Calu3 (cell line): ENCODE measurements at regions not wholly inside any gene's neighbourhood (a gene's known extent, or its start where the extent isn't known, plus 50 kb on each side); places are given as distances from the start of the nearest gene placed in this dataset.

ENCODE experiments used
- BruUV-seq: library from RNA; stranded (reverse); fragments of 400-500 nt; replicated peaks from 2 replicates; lab custom pipeline; 2021; lab: Mats Ljungman, UMichigan
- CTCF ChIA-PET: fragments of 300-600 bp; sonication (Branson Sonifier 250); formaldehyde crosslinking; loops from one replicate; lab custom pipeline; 2022; ENCODE audit warnings: antibody characterized with exemption; lab: Charles Lee
- DNase-seq: peaks from one replicate; pipeline ENCODE4 v3.0.0; 2022
- H3K27ac Mint-ChIP-seq: one replicate; pipeline ENCODE4 v1.8.0; 2022; ENCODE audit warnings: mixed read lengths; ENCODE audit not compliant: unreplicated experiment
- H3K27me3 Mint-ChIP-seq: one replicate; pipeline ENCODE4 v1.8.0; 2022; ENCODE audit warnings: mixed read lengths; ENCODE audit not compliant: unreplicated experiment
- H3K36me3 Mint-ChIP-seq: one replicate; pipeline ENCODE4 v1.8.0; 2022; ENCODE audit warnings: mild to moderate bottlenecking, moderate library complexity, mixed read lengths; ENCODE audit not compliant: insufficient read depth, unreplicated experiment
- H3K4me1 Mint-ChIP-seq: one replicate; pipeline ENCODE4 v1.8.0; 2022; ENCODE audit warnings: mild to moderate bottlenecking, low read depth, mixed read lengths; ENCODE audit not compliant: unreplicated experiment
- H3K4me3 Mint-ChIP-seq: one replicate; pipeline ENCODE4 v1.8.0; 2022; ENCODE audit warnings: mild to moderate bottlenecking, low read depth, moderate library complexity, mixed read lengths; ENCODE audit not compliant: unreplicated experiment
- H3K9me3 Mint-ChIP-seq: one replicate; pipeline ENCODE4 v1.8.0; 2022; ENCODE audit warnings: low read depth, mixed read lengths; ENCODE audit not compliant: unreplicated experiment
- CTCF ChIP-seq: fragments of 200-600 bp; IDR thresholded peaks from one replicate; pipeline ENCODE4 v1.8.0; 2022; ENCODE audit warnings: antibody characterized with exemption; ENCODE audit not compliant: unreplicated experiment
- intact Hi-C: fragments of 100-400 bp; cut with micrococcal nuclease; formaldehyde crosslinking; loops from one replicate; pipeline ENCODE4 v1.10.0; 2022; ENCODE audit not compliant: unreplicated experiment

DNA sequence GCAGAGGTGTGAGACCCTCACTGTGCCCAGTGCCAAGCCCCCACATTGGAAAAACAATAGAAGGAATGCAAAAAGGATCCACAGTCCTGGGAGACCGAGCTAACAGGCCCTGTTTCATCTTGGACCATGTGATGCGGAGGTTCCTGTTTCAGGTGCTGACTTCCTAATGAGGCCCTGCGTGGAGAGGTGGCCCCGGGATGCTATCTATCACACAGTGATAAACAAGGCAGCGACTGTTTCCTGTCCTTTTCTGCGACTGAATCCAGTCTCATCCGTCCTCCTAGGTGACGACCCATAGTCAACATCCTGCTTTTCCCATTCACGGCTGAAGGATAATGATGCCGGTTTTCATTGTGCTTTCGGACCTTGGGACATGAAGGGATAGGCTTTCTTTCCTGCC, 56.4 kb upstream of the BOD1 start:
- Mint-ChIP-seq H3K4me1 (no peaks in the 10 kb centered on the region), H3K27me3 (peaks cover 26% of the 10 kb centered on the region), H3K36me3 (peaks cover 5% of the 10 kb centered on the region), H3K4me3 (no peak overlapping the region), H3K27ac (no peak overlapping the region), H3K9me3 (peaks cover 2% of the 10 kb centered on the region)
- no TSS peak for BruUV-seq
- no peak for DNase-seq
- no peak for TF ChIP-seq CTCF
- CTCF ChIA-PET = no interaction called here
- intact Hi-C loops = no loop called here

- no TSS peak for BruUV-seq
- Mint-ChIP-seq H3K36me3 (peaks cover 5% of the 10 kb centered on the region), H3K4me3 (no peak overlapping the region), H3K27me3 (peaks cover 20% of the 10 kb centered on the region), H3K9me3 (no peaks in the 10 kb centered on the region), H3K4me1 (no peaks in the 10 kb centered on the region), H3K27ac (no peak overlapping the region)
- no peak for DNase-seq
- no peak for TF ChIP-seq CTCF
- CTCF ChIA-PET = no interaction called here
- intact Hi-C loops = no loop called here
Observed at GRCh38 chr5:173673295-173674101, 57.0 kb upstream of the BOD1 start.

DNA sequence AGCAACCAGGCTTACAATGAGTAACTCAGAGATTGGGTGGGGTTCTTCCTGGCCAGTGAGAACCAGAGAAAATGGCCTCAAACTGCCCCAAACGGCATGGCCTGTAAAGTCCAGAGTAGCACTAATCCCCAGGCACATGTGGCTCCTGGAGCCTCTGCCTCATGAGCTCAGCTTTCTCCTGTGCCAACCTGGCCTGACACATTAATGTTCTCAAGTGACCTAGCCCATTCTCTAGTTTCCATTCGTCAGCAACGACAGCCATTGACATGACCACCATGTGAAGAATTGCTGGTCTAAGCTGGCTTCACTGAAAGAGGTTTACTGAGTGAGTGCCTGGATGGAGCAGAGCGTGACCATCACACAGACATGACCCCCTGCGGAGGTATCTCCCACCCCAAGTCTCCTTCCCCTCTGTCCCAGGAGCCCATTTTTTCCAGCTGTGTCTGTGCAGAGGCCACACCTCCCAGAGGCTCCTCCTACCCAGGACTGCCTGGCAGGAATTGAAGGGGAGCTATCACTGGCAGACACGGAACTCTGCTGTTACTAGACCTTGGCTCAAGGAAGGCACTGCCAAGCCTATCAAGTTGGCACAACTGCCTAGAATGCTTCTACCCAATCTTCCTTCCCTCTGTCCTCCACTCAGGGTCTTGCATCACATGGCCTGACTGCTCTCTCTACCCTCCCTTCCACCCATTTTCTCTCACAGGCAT, 59.0 kb upstream of the BOD1 start:
- CTCF ChIA-PET = interaction anchor here (0.7 kb wide), 1 partner anchor 43 kb away, joined by 3 read pairs; no protein-coding TSS in a partner anchor
- Mint-ChIP-seq H3K4me3 (no peak overlapping the region), H3K27ac (no peak overlapping the region), H3K36me3 (peaks cover 5% of the 10 kb centered on the region), H3K4me1 (no peaks in the 10 kb centered on the region), H3K27me3 (peaks cover 16% of the 10 kb centered on the region), H3K9me3 (no peaks in the 10 kb centered on the region)
- no peak for DNase-seq
- no peak for TF ChIP-seq CTCF
- intact Hi-C loops = no loop called here
- BruUV-seq = no TSS peak

DNA sequence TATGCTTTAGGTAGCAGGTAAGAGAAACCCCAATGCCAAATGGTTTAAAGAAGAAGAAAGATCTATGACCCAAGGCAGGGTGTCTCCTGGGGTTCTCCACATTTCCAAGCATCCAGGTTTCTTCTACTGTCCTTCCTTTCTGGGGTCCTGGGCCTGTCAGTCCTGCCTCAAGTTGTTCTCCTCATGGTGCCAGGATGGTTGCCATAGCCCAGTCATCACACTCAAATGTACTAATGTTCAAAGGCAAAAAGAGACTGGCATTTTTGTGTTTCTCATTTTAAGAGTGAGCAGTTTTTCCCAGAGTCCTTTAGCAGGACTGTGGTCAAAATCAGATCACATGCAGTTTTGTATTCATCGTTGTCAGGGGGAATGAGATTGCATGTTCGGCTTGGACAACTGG, 59.9 kb upstream of the BOD1 start:
- DNase-seq = no peak
- CTCF ChIA-PET = interaction anchor here (0.5 kb wide), 1 partner anchor 1260 kb away, joined by 3 read pairs; no protein-coding TSS in a partner anchor
- Mint-ChIP-seq H3K4me1 (no peaks in the 10 kb centered on the region), H3K9me3 (no peaks in the 10 kb centered on the region), H3K4me3 (no peak overlapping the region), H3K36me3 (peaks cover 5% of the 10 kb centered on the region), H3K27me3 (peaks cover 9% of the 10 kb centered on the region), H3K27ac (no peak overlapping the region)
- intact Hi-C loops = no loop called here
- no peak for TF ChIP-seq CTCF
- no TSS peak for BruUV-seq
